Stimulated activated effector memory CD8-positive, alpha-beta T cell treated with anti-CD3 and anti-CD28 coated beads, Interleukin-12 subunit alpha, Interleukin-12 subunit beta, amount 100 ng/mL, for 72 hours (primary cell): ENCODE measurements at regions not wholly inside any gene's neighbourhood (a gene's known extent, or its start where the extent isn't known, plus 50 kb on each side); places are given as distances from the start of the nearest gene placed in this dataset.

Experiments
- ATAC-seq: fragments of 150-1000 bp; cut with Tn5 transposase; 2 replicates; pipeline ENCODE4 v1.10.0; 2021
- DNase-seq, 2 donors: peaks; one replicate each; pipeline ENCODE4 v3.0.0; 2021 to 2022; ENCODE audit warnings: low spot score in 2 of 2
- H3K27ac Mint-ChIP-seq: one replicate; pipeline ENCODE4 v1.8.0; 2022; ENCODE audit warnings: mild to moderate bottlenecking, mixed read lengths
- H3K36me3 Mint-ChIP-seq: one replicate; pipeline ENCODE4 v1.8.0; 2022; ENCODE audit warnings: mild to moderate bottlenecking, mixed read lengths
- H3K4me1 Mint-ChIP-seq: one replicate; pipeline ENCODE4 v1.8.0; 2022; ENCODE audit warnings: mixed read lengths
- H3K4me3 Mint-ChIP-seq: one replicate; pipeline ENCODE4 v1.8.0; 2022; ENCODE audit warnings: mild to moderate bottlenecking, mixed read lengths
- H3K9me3 Mint-ChIP-seq: one replicate; pipeline ENCODE4 v1.8.0; 2022; ENCODE audit warnings: mixed read lengths

- no peak overlapping the region for H3K27ac Mint-ChIP-seq
- ATAC-seq (no peak), DNase-seq (no peak)
- H3K36me3 Mint-ChIP-seq, result no peaks in the 10 kb centered on the region
- H3K4me1 Mint-ChIP-seq, result no peaks in the 10 kb centered on the region
- H3K4me3 Mint-ChIP-seq, result no peak overlapping the region
- peaks cover 10% of the 10 kb centered on the region for H3K9me3 Mint-ChIP-seq
These were observed 472.8 kb upstream of the FZD8 start for GRCh38 chr10:36114913-36115312.

GRCh38 chr10:36114141-36114540 lies 472.0 kb upstream of the FZD8 start:
- H3K27ac Mint-ChIP-seq, result no peak overlapping the region

GRCh38 chr10:36111676-36112075 lies 469.6 kb upstream of the FZD8 start:
- DNase-seq (no peak), ATAC-seq (no peak)
- peaks cover 3% of the 10 kb centered on the region for H3K9me3 Mint-ChIP-seq
- H3K4me1 Mint-ChIP-seq, result no peaks in the 10 kb centered on the region
- no peak overlapping the region for H3K4me3 Mint-ChIP-seq
- no peaks in the 10 kb centered on the region for H3K36me3 Mint-ChIP-seq
- no peak overlapping the region for H3K27ac Mint-ChIP-seq

More at GRCh38 chr10:36114141-36114540, 472.0 kb upstream of the FZD8 start:
- Mint-ChIP-seq H3K4me3 (no peak overlapping the region), H3K9me3 (peaks cover 10% of the 10 kb centered on the region), H3K4me1 (no peaks in the 10 kb centered on the region), H3K36me3 (no peaks in the 10 kb centered on the region)
- DNase-seq (no peak), ATAC-seq (no peak)

GRCh38 chr10:36110097-36110496 lies 468.0 kb upstream of the FZD8 start:
- no peaks in the 10 kb centered on the region for H3K4me1 Mint-ChIP-seq
- ATAC-seq, result no peak
- peaks cover 3% of the 10 kb centered on the region for H3K9me3 Mint-ChIP-seq
- no peak overlapping the region for H3K27ac Mint-ChIP-seq
- H3K36me3 Mint-ChIP-seq, result no peaks in the 10 kb centered on the region
- DNase-seq, result no peak
- no peak overlapping the region for H3K4me3 Mint-ChIP-seq

- no peaks in the 10 kb centered on the region for H3K36me3 Mint-ChIP-seq
- peaks cover 3% of the 10 kb centered on the region for H3K9me3 Mint-ChIP-seq
These were observed 467.4 kb upstream of the FZD8 start for GRCh38 chr10:36109399-36110023.

GRCh38 chr10:36097696-36098095 lies 455.6 kb upstream of the FZD8 start:
- no peak for ATAC-seq
- Mint-ChIP-seq H3K9me3 (peaks cover 9% of the 10 kb centered on the region), H3K4me3 (no peak overlapping the region), H3K4me1 (no peaks in the 10 kb centered on the region), H3K27ac (no peak overlapping the region), H3K36me3 (no peaks in the 10 kb centered on the region)
- DNase-seq, result no peak

More at GRCh38 chr10:36109399-36110023, 467.4 kb upstream of the FZD8 start:
- ATAC-seq (no peak), DNase-seq (no peak)
- Mint-ChIP-seq H3K4me3 (no peak overlapping the region), H3K27ac (no peak overlapping the region), H3K4me1 (no peaks in the 10 kb centered on the region)

- Mint-ChIP-seq H3K27ac (no peak overlapping the region), H3K9me3 (peaks cover 9% of the 10 kb centered on the region), H3K36me3 (no peaks in the 10 kb centered on the region), H3K4me1 (no peaks in the 10 kb centered on the region), H3K4me3 (no peak overlapping the region)
- ATAC-seq, result no peak
- no peak for DNase-seq
These were observed 454.5 kb upstream of the FZD8 start for GRCh38 chr10:36096576-36096975.

- DNase-seq, result no peak
- Mint-ChIP-seq H3K4me1 (no peaks in the 10 kb centered on the region), H3K9me3 (peaks cover 7% of the 10 kb centered on the region), H3K27ac (no peak overlapping the region), H3K36me3 (no peaks in the 10 kb centered on the region), H3K4me3 (no peak overlapping the region)
- ATAC-seq, result no peak
These were observed 452.0 kb upstream of the FZD8 start for GRCh38 chr10:36094096-36094495.

GRCh38 chr10:36092116-36092515 lies 450.0 kb upstream of the FZD8 start:
- DNase-seq (no peak), ATAC-seq (no peak)
- Mint-ChIP-seq H3K4me3 (no peak overlapping the region), H3K27ac (no peak overlapping the region), H3K4me1 (no peaks in the 10 kb centered on the region), H3K36me3 (no peaks in the 10 kb centered on the region), H3K9me3 (peaks cover 5% of the 10 kb centered on the region)

GRCh38 chr10:36091007-36091406 lies 448.9 kb upstream of the FZD8 start:
- Mint-ChIP-seq H3K36me3 (no peaks in the 10 kb centered on the region), H3K27ac (no peak overlapping the region), H3K9me3 (peaks cover 5% of the 10 kb centered on the region), H3K4me3 (no peak overlapping the region), H3K4me1 (no peaks in the 10 kb centered on the region)
- no peak for DNase-seq
- ATAC-seq, result no peak

- Mint-ChIP-seq H3K4me3 (no peak overlapping the region), H3K36me3 (no peaks in the 10 kb centered on the region), H3K9me3 (peaks cover 9% of the 10 kb centered on the region), H3K27ac (no peak overlapping the region), H3K4me1 (no peaks in the 10 kb centered on the region)
- DNase-seq (no peak), ATAC-seq (no peak)
These were observed 447.8 kb upstream of the FZD8 start for GRCh38 chr10:36089790-36090440.

GRCh38 chr10:36087006-36088005 lies 445.2 kb upstream of the FZD8 start:
- no peak for ATAC-seq
- Mint-ChIP-seq H3K27ac (no peak overlapping the region), H3K4me3 (no peak overlapping the region), H3K4me1 (no peaks in the 10 kb centered on the region), H3K36me3 (no peaks in the 10 kb centered on the region), H3K9me3 (peaks cover 17% of the 10 kb centered on the region)
- no peak for DNase-seq

- no peaks in the 10 kb centered on the region for H3K4me1 Mint-ChIP-seq
- H3K36me3 Mint-ChIP-seq, result no peaks in the 10 kb centered on the region
- DNase-seq (no peak), ATAC-seq (no peak)
- no peak overlapping the region for H3K27ac Mint-ChIP-seq
- no peak overlapping the region for H3K4me3 Mint-ChIP-seq
- peaks cover 4% of the 10 kb centered on the region for H3K9me3 Mint-ChIP-seq
These were observed 433.1 kb upstream of the FZD8 start for GRCh38 chr10:36075196-36075595.

GRCh38 chr10:36073796-36074345 lies 431.8 kb upstream of the FZD8 start:
- no peaks in the 10 kb centered on the region for H3K36me3 Mint-ChIP-seq
- peaks cover 6% of the 10 kb centered on the region for H3K9me3 Mint-ChIP-seq
- no peak for ATAC-seq
- H3K27ac Mint-ChIP-seq, result no peak overlapping the region
- no peak overlapping the region for H3K4me3 Mint-ChIP-seq
- H3K4me1 Mint-ChIP-seq, result no peaks in the 10 kb centered on the region
- no peak for DNase-seq

GRCh38 chr10:36068542-36068941 lies 426.4 kb upstream of the FZD8 start:
- H3K27ac Mint-ChIP-seq, result no peak overlapping the region
- ATAC-seq (no peak), DNase-seq (no peak)
- no peaks in the 10 kb centered on the region for H3K4me1 Mint-ChIP-seq
- H3K36me3 Mint-ChIP-seq, result no peaks in the 10 kb centered on the region
- peaks cover 2% of the 10 kb centered on the region for H3K9me3 Mint-ChIP-seq
- no peak overlapping the region for H3K4me3 Mint-ChIP-seq
